ENCODE measurements at regions not wholly inside any gene's neighbourhood (a gene's known extent, or its start where the extent isn't known, plus 50 kb on each side); places are given as distances from the start of the nearest gene placed in this dataset.

- H3K4me3 ChIP-seq (ENCODE audit: low read depth, low read length): no peak overlapping the region
- TF ChIP-seq, protein P1, sequence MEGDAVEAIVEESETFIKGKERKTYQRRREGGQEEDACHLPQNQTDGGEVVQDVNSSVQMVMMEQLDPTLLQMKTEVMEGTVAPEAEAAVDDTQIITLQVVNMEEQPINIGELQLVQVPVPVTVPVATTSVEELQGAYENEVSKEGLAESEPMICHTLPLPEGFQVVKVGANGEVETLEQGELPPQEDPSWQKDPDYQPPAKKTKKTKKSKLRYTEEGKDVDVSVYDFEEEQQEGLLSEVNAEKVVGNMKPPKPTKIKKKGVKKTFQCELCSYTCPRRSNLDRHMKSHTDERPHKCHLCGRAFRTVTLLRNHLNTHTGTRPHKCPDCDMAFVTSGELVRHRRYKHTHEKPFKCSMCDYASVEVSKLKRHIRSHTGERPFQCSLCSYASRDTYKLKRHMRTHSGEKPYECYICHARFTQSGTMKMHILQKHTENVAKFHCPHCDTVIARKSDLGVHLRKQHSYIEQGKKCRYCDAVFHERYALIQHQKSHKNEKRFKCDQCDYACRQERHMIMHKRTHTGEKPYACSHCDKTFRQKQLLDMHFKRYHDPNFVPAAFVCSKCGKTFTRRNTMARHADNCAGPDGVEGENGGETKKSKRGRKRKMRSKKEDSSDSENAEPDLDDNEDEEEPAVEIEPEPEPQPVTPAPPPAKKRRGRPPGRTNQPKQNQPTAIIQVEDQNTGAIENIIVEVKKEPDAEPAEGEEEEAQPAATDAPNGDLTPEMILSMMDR (conservative IDR thresholded peaks at IDR 0.05; ENCODE audit: low read depth, low read length): no peak
- no peak for DNase-seq (ENCODE audit: low read depth)
Measured at GRCh38 chr16:25512041-25512440, 179.7 kb upstream of the HS3ST4 start.

DNA sequence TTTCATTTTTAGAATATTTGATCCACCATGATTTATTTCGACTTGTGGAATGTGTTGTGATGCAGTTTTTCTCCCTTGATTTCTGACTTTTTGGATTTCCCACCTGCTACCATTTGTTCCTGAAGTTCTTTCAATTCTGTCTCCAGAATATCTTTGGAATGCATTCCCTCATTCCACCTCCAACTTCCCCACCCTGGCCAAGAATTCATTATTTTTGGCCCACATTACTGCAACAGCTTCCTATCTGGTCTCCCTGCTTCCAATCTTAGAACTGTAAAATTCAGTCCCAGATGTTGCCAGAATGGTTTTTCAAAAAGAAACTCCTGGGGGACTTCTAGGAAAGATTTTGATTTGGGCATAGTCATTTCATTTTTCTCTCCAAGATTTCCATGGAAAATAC, 182.3 kb upstream of the HS3ST4 start:
- no peak overlapping the region for H3K4me3 ChIP-seq (ENCODE audit: low read depth, low read length)
- DNase-seq (ENCODE audit: low read depth): no peak
- TF ChIP-seq, protein P1 (conservative IDR thresholded peaks at IDR 0.05; ENCODE audit: low read depth, low read length): no peak

- H3K4me3 ChIP-seq (ENCODE audit: low read depth, low read length): no peak overlapping the region
- TF ChIP-seq, protein P1 (conservative IDR thresholded peaks at IDR 0.05; ENCODE audit: low read depth, low read length): no peak
- DNase-seq (ENCODE audit: low read depth): no peak
Measured at GRCh38 chr16:25501530-25502255, 190.1 kb upstream of the HS3ST4 start.

- H3K4me3 ChIP-seq (ENCODE audit: low read depth, low read length): no peak overlapping the region
- TF ChIP-seq, protein P1 (conservative IDR thresholded peaks at IDR 0.05; ENCODE audit: low read depth, low read length): no peak
- DNase-seq (ENCODE audit: low read depth): no peak
Measured at GRCh38 chr16:25494292-25494691, 197.5 kb upstream of the HS3ST4 start.

DNA sequence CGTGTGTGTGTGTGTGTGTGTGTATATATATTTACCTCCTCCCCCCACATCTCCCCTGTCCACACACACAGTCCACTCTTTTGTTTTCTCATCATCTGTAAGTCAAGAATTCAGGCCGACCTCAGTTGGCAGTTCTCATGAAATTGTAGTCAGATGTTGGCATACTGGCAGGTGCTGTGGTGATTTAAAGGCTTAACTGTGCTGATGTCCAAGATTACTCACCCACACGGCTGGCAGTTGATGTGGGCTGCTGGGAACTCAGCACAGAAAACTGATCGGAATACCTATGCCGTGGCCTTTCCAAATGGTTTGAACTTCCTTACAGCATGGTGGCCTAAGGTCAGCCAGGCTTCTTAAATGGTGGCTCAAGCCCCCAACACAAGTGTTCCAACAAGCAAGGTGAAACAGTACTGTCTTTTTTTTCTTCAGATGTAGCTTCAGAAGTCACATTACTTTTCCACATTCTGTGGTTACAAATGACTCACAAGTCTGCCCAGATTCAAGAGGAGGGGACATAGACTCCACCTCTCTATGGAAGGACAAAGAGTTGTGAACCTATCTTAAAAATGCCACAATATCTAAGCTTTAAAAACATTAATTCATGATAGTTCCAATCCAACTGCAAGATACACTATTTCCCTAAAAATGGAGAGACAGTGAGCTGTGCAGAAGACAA, 198.5 kb upstream of the HS3ST4 start:
- DNase-seq (ENCODE audit: low read depth): no peak
- TF ChIP-seq, protein P1 (conservative IDR thresholded peaks at IDR 0.05; ENCODE audit: low read depth, low read length): no peak
- no peak overlapping the region for H3K4me3 ChIP-seq (ENCODE audit: low read depth, low read length)

DNA sequence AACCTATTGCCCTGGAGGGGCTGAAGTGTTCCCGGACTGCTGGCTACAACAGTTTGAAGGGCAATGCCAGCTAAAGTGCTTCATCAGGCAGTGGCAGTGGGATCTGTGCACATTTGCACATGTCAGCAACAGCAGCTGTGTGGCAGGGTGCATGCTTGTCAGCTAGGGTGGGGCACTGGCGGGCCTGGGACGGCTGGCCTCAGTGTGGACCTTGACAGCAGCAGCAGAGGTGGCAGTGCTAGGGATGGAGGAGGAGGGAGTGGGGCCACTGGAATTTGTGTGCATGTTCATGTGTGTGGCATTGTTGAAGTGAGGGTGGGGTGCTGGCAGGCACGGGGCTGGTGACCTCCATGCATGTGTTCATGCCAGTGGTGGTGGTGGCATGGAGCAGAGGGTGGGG, 203.3 kb upstream of the HS3ST4 start:
- DNase-seq (ENCODE audit: low read depth): no peak
- TF ChIP-seq, protein P1 (conservative IDR thresholded peaks at IDR 0.05; ENCODE audit: low read depth, low read length): no peak
- H3K4me3 ChIP-seq (ENCODE audit: low read depth, low read length): no peak overlapping the region

DNA sequence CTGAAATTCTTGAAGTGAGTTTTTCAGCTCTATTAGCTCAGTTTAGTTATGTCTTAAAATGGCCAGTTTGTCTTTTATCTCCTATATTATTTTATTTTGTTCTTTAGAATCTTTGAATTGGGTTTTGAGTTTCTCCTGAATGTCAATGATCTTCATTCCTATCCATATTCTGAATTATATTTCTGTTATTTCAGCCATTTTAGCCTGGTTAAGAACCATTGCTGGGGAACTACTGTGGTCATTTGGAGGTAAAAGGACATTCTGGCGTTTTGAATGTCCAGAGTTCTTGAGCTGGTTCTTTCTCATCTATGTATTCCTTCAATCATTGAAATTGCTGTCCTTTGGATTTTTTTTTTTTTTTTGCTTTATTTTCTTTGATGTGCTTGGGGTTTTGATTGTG, 203.9 kb upstream of the HS3ST4 start:
- no peak overlapping the region for H3K4me3 ChIP-seq (ENCODE audit: low read depth, low read length)
- TF ChIP-seq, protein P1 (conservative IDR thresholded peaks at IDR 0.05; ENCODE audit: low read depth, low read length): no peak
- DNase-seq (ENCODE audit: low read depth): no peak

Data from epithelial cell of proximal tubule (primary cell).